Hematopoietic multipotent progenitor cell treated with erythropoietin and hydrocortisone succinate and interleukin-3 and kit ligand, for 17 days (in vitro differentiated cells): ENCODE measurements at regions not wholly inside any gene's neighbourhood (a gene's known extent, or its start where the extent isn't known, plus 50 kb on each side); places are given as distances from the start of the nearest gene placed in this dataset.
"Not testable (repeated sequence)": the region's sequence is repeated elsewhere in the genome, so short reads cannot be mapped to it uniquely, and the experiment has no call there.

Source experiments
- DNase-seq: peaks from one replicate; pipeline ENCODE4 v3.0.0-alpha.2; 2015; ENCODE audit warnings: low spot score

- peak; percentile 7 for DNase-seq
Measured at GRCh38 chr2:121135168-121135853, 149.7 kb downstream of the TFCP2L1 start.

- no peak for DNase-seq
Measured at GRCh38 chr2:121136323-121136722, 148.7 kb downstream of the TFCP2L1 start.

- no peak for DNase-seq
Measured at GRCh38 chr2:121137571-121137970, 147.4 kb downstream of the TFCP2L1 start.

GRCh38 chr2:121140734-121141133, 144.3 kb downstream of the TFCP2L1 start:
- no peak for DNase-seq

- DNase-seq, result no peak
Measured at GRCh38 chr2:121142452-121142851, 142.6 kb downstream of the TFCP2L1 start.

GRCh38 chr2:121144111-121144510, 140.9 kb downstream of the TFCP2L1 start:
- no peak for DNase-seq

- DNase-seq, result no peak
Measured at GRCh38 chr2:121146630-121147029, 138.4 kb downstream of the TFCP2L1 start.

GRCh38 chr2:121147766-121148165, 137.2 kb downstream of the TFCP2L1 start:
- no peak for DNase-seq

- no peak for DNase-seq
Measured at GRCh38 chr2:121148481-121148880, 136.5 kb downstream of the TFCP2L1 start.

- no peak for DNase-seq
Measured at GRCh38 chr2:121149384-121149783, 135.6 kb downstream of the TFCP2L1 start.

GRCh38 chr2:121150126-121150525, 134.9 kb downstream of the TFCP2L1 start:
- DNase-seq, result no peak

- DNase-seq, result no peak
Measured at GRCh38 chr2:121150713-121151112, 134.3 kb downstream of the TFCP2L1 start.

- no peak for DNase-seq
Measured at GRCh38 chr2:121151311-121152109, 133.5 kb downstream of the TFCP2L1 start.

GRCh38 chr2:121152861-121153260, 132.1 kb downstream of the TFCP2L1 start:
- no peak for DNase-seq

GRCh38 chr2:121153516-121153915, 131.5 kb downstream of the TFCP2L1 start:
- DNase-seq, result no peak

GRCh38 chr2:121155502-121156056, 129.4 kb downstream of the TFCP2L1 start:
- DNase-seq, result no peak

GRCh38 chr2:121157481-121157880, 127.5 kb downstream of the TFCP2L1 start:
- not testable (repeated sequence) for DNase-seq

GRCh38 chr2:121159291-121160071, 125.5 kb downstream of the TFCP2L1 start:
- no peak for DNase-seq

- no peak for DNase-seq
Measured at GRCh38 chr2:121160366-121160765, 124.6 kb downstream of the TFCP2L1 start.

GRCh38 chr2:121161272-121161671, 123.7 kb downstream of the TFCP2L1 start:
- DNase-seq, result no peak

GRCh38 chr2:121162893-121163292, 122.1 kb downstream of the TFCP2L1 start:
- no peak for DNase-seq

GRCh38 chr2:121164042-121164441, 121.0 kb downstream of the TFCP2L1 start:
- no peak for DNase-seq
